K562 (cell line): ENCODE measurements at regions not wholly inside any gene's neighbourhood (a gene's known extent, or its start where the extent isn't known, plus 50 kb on each side); places are given as distances from the start of the nearest gene placed in this dataset.

Experiments
- ATAC-seq: fragments of 200-7000 bp; cut with Tn5 transposase; 3 replicates; pipeline ENCODE4 v1.9.1; 2020; ENCODE audit warnings: moderate library complexity
- BruUV-seq: library from RNA; stranded (reverse); fragments of 400-500 nt; replicated peaks from 2 replicates; lab custom pipeline; 2021; lab: Mats Ljungman, UMichigan
- CTCF ChIA-PET: fragments of 300-600 bp; formaldehyde crosslinking; extraction: SDS; loops from one replicate; lab custom pipeline; 2021; ENCODE audit warnings: low intra/inter-chr PET ratio; lab: Yijun Ruan, JAX
- POLR2A ChIA-PET: fragments of 300-600, 350-650 bp; sonication (Branson Sonifier 250); formaldehyde crosslinking; extraction: SDS; loops from one replicate; lab custom pipeline; 2021; ENCODE audit warnings: antibody characterized with exemption, inconsistent platforms; lab: Yijun Ruan, JAX
- DNase-seq, 4 experiments: peaks; one replicate each; pipeline versions ENCODE4 v3.0.0 to v3.0.0-alpha.2; 2011 to 2018; ENCODE audit warnings: low spot score in 3 of 4, mixed read lengths in 3 of 4; ENCODE audit errors: extremely low read depth in 1 of 4
- FAIRE-seq: peaks from 2 replicates; lab custom pipeline; 2011; peaks lifted over from hg19 to GRCh38; lab: Jason Lieb, UNC
- H2AFZ ChIP-seq: 2 replicates; pipeline ENCODE4 v1.6.0; 2011; ENCODE audit warnings: low read depth, low read length, control low read depth, inconsistent platforms
- H3K27ac ChIP-seq: fragments of 200-600 bp; 3 replicates; pipeline ENCODE4 v1.8.0; 2011; ENCODE audit warnings: low read depth, mild to moderate bottlenecking, control low read depth, inconsistent platforms, low read length, moderate library complexity, mixed read lengths; ENCODE audit errors: extremely low read depth
- H3K27me3 ChIP-seq, 2 experiments: fragments of 300-600 bp in 1 of 2; 2 replicates in 1 of 2; 3 replicates in 1 of 2; pipeline versions ENCODE4 v1.6.0 to v1.8.0; 2011; ENCODE audit warnings: inconsistent platforms in 2 of 2, low read length in 2 of 2, mild to moderate bottlenecking in 1 of 2, mixed read lengths in 1 of 2, moderate library complexity in 1 of 2; ENCODE audit not compliant: control insufficient read depth in 2 of 2, insufficient read depth in 2 of 2
- H3K36me3 ChIP-seq: fragments of 300-600 bp; 3 replicates; pipeline ENCODE4 v1.8.0; 2011; ENCODE audit warnings: mild to moderate bottlenecking, low read length, inconsistent platforms; ENCODE audit not compliant: control insufficient read depth, insufficient read depth
- H3K4me1 ChIP-seq, 2 experiments: fragments of 200-600 bp in 1 of 2; replicated peaks in 1 of 2; 2 replicates in 1 of 2; 3 replicates in 1 of 2; pipeline versions ENCODE4 v1.5.1 to v1.8.0; 2011; ENCODE audit warnings: inconsistent platforms in 2 of 2, low read length in 2 of 2, mild to moderate bottlenecking in 1 of 2, mixed read lengths in 1 of 2, moderate library complexity in 1 of 2; ENCODE audit not compliant: control insufficient read depth in 2 of 2, insufficient read depth in 2 of 2
- H3K4me2 ChIP-seq: 2 replicates; pipeline ENCODE4 v1.6.1; 2011; ENCODE audit warnings: low read length, control low read depth, inconsistent platforms, mixed read lengths; ENCODE audit not compliant: insufficient read depth
- H3K4me3 ChIP-seq: fragments of 200-600 bp; sonication (generic), shearing (Covaris generic); 2 replicates; pipeline ENCODE4 v1.5.1; 2016; ENCODE audit warnings: control low read depth, inconsistent platforms
- H3K79me2 ChIP-seq: fragments of 200-600 bp; 3 replicates; pipeline ENCODE4 v1.8.0; 2011; ENCODE audit warnings: low read length, inconsistent platforms; ENCODE audit not compliant: control insufficient read depth, insufficient read depth
- H3K9ac ChIP-seq, 2 experiments: 2 replicates each; pipeline versions ENCODE4 v1.6.0 to v1.6.1; 2011; ENCODE audit warnings: low read depth in 2 of 2, low read length in 2 of 2, control low read depth in 1 of 2, inconsistent platforms in 1 of 2, mild to moderate bottlenecking in 1 of 2, mixed read lengths in 1 of 2; ENCODE audit not compliant: insufficient read depth in 1 of 2
- H3K9me1 ChIP-seq: one replicate; pipeline ENCODE4 v1.6.0; 2011; ENCODE audit warnings: inconsistent platforms, mild to moderate bottlenecking, low read length, moderate library complexity; ENCODE audit not compliant: control insufficient read depth, insufficient read depth
- H3K9me3 ChIP-seq: replicated peaks from 2 replicates; pipeline ENCODE4 v1.5.1; 2011; ENCODE audit warnings: low read depth, low read length, inconsistent platforms; ENCODE audit not compliant: control insufficient read depth, insufficient read depth
- H4K20me1 ChIP-seq: replicated peaks from 2 replicates; pipeline ENCODE4 v1.6.1; 2011; ENCODE audit warnings: low read length, inconsistent platforms, mixed read lengths; ENCODE audit not compliant: control insufficient read depth, insufficient read depth
- ATF7 ChIP-seq: fragments of 450-650 bp; IDR thresholded peaks from 2 replicates; pipeline ENCODE4 v1.7.1; 2014; ENCODE audit warnings: mild to moderate bottlenecking, moderate library complexity
- CBX3 ChIP-seq, 2 experiments: IDR thresholded peaks; 1 replicate in 1 of 2; 2 replicates in 1 of 2; pipeline ENCODE4 v1.6.1; 2012; ENCODE audit warnings: inconsistent platforms in 2 of 2, low read length in 2 of 2, borderline replicate concordance in 1 of 2, control low read depth in 1 of 2
- FOXJ2 ChIP-seq: fragments of 200-800 bp; sonication (Bioruptor generic); IDR thresholded peaks from 2 replicates; pipeline ENCODE4 v1.6.1; 2016; ENCODE audit warnings: missing genetic modification characterization, missing compliant biosample characterization
- FOXK2 ChIP-seq, 2 experiments: fragments of 450-650 bp; IDR thresholded peaks in 1 of 2; conservative IDR thresholded peaks in 1 of 2; 2 replicates each; pipeline ENCODE4 v1.6.1; 2016; ENCODE audit warnings: low read depth in 2 of 2, mild to moderate bottlenecking in 1 of 2
- HOMEZ ChIP-seq: fragments of 250-450 bp; sonication (Bioruptor Pico); IDR thresholded peaks from 2 replicates; pipeline ENCODE4 v1.4.0; 2020; ENCODE audit warnings: mild to moderate bottlenecking, moderate library complexity
- KDM1A ChIP-seq, 2 experiments: fragments of 450-650 bp; IDR thresholded peaks; 2 replicates each; pipeline ENCODE4 v1.6.1; 2016; ENCODE audit warnings: mild to moderate bottlenecking in 2 of 2
- MECOM ChIP-seq: fragments of 250-450 bp; sonication (Bioruptor Pico); IDR thresholded peaks from 2 replicates; pipeline ENCODE4 v1.8.0; 2022; ENCODE audit warnings: inconsistent platforms
- MIER1 ChIP-seq: fragments of 450-650 bp; IDR thresholded peaks from 2 replicates; pipeline ENCODE4 v1.6.1; 2016; ENCODE audit warnings: antibody characterized with exemption, mild to moderate bottlenecking, low read depth
- MYC ChIP-seq, 2 experiments: fragments of 250-450 bp in 1 of 2; sonication (Bioruptor Pico) in 1 of 2; IDR thresholded peaks; 2 replicates each; pipeline versions ENCODE4 v1.5.1 to v1.6.1; 2012 to 2021; ENCODE audit warnings: low read depth in 2 of 2, borderline replicate concordance in 1 of 2, improper control_type of control experiment in 1 of 2, low read length in 1 of 2, mild to moderate bottlenecking in 1 of 2, moderate library complexity in 1 of 2
- NFRKB ChIP-seq: fragments of 450-650 bp; IDR thresholded peaks from 2 replicates; pipeline ENCODE4 v1.6.1; 2016; ENCODE audit warnings: low read depth
- NRF1 ChIP-seq, 2 experiments: fragments of 450-650 bp; IDR thresholded peaks in 1 of 2; conservative IDR thresholded peaks in 1 of 2; 2 replicates each; pipeline ENCODE4 v1.6.1; 2014; ENCODE audit warnings: mild to moderate bottlenecking in 2 of 2
- RNF219 ChIP-seq: fragments of 250-450 bp; sonication (Bioruptor Pico); IDR thresholded peaks from 2 replicates; pipeline ENCODE4 v1.5.0; 2022; ENCODE audit warnings: mild to moderate bottlenecking
- SNRNP70 ChIP-seq: fragments of 200-400 bp; formaldehyde crosslinking; optimal IDR thresholded peaks from 2 replicates; pipeline ENCODE3; 2017; ENCODE audit warnings: low read depth, low read length
- ZFP36 ChIP-seq: fragments of 150-350 bp; IDR thresholded peaks from 2 replicates; pipeline ENCODE4 v1.6.1; 2018; ENCODE audit warnings: low read length, low read depth; ENCODE audit not compliant: partially characterized antibody
- ZNF174 ChIP-seq: fragments of 250-450 bp; sonication (Bioruptor Pico); IDR thresholded peaks from 2 replicates; pipeline ENCODE4 v1.4.0; 2020; ENCODE audit warnings: mild to moderate bottlenecking
- ZNF445 ChIP-seq: fragments of 250-450 bp; sonication (Bioruptor Pico); IDR thresholded peaks from 2 replicates; pipeline ENCODE4 v1.4.0; 2020; ENCODE audit warnings: low read depth, mild to moderate bottlenecking, moderate library complexity
- WGBS: fragments of 100-300 bp; shearing (Covaris generic); methylation state at CpG from one replicate; pipeline ENCODE4 v1.1.6; 2016; ENCODE audit warnings: low coverage, mixed read lengths; ENCODE audit not compliant: insufficient coverage; ENCODE audit errors: missing lambda C conversion rate; 5-methylcytosine and 5-hydroxymethylcytosine counted together
- in situ Hi-C: fragments of 300-500 bp; cut with MboI; formaldehyde crosslinking; loops from 4 replicates; pipeline ENCODE4 v1.15.0; 2018; ENCODE audit warnings: inconsistent platforms, mixed read lengths
- intact Hi-C: fragments of 100-400 bp; cut with micrococcal nuclease; formaldehyde crosslinking; loops from 2 replicates; pipeline ENCODE4 v1.14.2; 2022
- TF ChIP-seq, protein P1 (sequence below): sonication (generic); formaldehyde crosslinking; IDR thresholded peaks from 2 replicates; pipeline ENCODE4 v1.8.0; 2022; ENCODE audit warnings: mild to moderate bottlenecking, low read depth, missing genetic modification reagents

GRCh38 chr12:90828621-90829020, 126.4 kb downstream of the CCER1 start:
- Histone ChIP-seq H3K4me3 (no peak overlapping the region), H3K9me3 (no peaks in the 10 kb centered on the region), H3K27me3 (no peaks in the 10 kb centered on the region), H4K20me1 (no peaks in the 10 kb centered on the region), H3K9me1 (no peaks in the 10 kb centered on the region), H3K4me1 (no peaks in the 10 kb centered on the region), H2AFZ (no peak overlapping the region), H3K4me2 (no peak overlapping the region), H3K9ac (no peak overlapping the region), H3K27ac (no peak overlapping the region), H3K36me3 (no peaks in the 10 kb centered on the region), H3K79me2 (no peaks in the 10 kb centered on the region)
- TF ChIP-seq MECOM (CRISPR knock-in tag), result no peak
- no peak for TF ChIP-seq HOMEZ (CRISPR knock-in tag)
- no peak for TF ChIP-seq NFRKB
- no peak for TF ChIP-seq RNF219 (CRISPR knock-in tag)
- TF ChIP-seq MYC (IDR thresholded peaks at IDR 0.05; ENCODE audit: low read depth, low read length), result no peak
- no peak for TF ChIP-seq MYC (CRISPR knock-in tag; IDR thresholded peaks at IDR 0.05; ENCODE audit: borderline replicate concordance, low read depth)
- no peak for TF ChIP-seq CBX3 (IDR thresholded peaks at IDR 0.05; ENCODE audit: borderline replicate concordance in 1 of 2, low read length in 2 of 2)
- no peak for TF ChIP-seq SNRNP70
- no peak for TF ChIP-seq ATF7
- TF ChIP-seq KDM1A (IDR thresholded peaks at IDR 0.05), result no peak
- TF ChIP-seq ZNF445 (CRISPR knock-in tag), result no peak
- TF ChIP-seq NRF1 (conservative IDR thresholded peaks at IDR 0.05 in 1 of 2, IDR thresholded peaks at IDR 0.05 in 1 of 2), result no peak
- TF ChIP-seq ZFP36, result no peak
- TF ChIP-seq, protein P1, sequence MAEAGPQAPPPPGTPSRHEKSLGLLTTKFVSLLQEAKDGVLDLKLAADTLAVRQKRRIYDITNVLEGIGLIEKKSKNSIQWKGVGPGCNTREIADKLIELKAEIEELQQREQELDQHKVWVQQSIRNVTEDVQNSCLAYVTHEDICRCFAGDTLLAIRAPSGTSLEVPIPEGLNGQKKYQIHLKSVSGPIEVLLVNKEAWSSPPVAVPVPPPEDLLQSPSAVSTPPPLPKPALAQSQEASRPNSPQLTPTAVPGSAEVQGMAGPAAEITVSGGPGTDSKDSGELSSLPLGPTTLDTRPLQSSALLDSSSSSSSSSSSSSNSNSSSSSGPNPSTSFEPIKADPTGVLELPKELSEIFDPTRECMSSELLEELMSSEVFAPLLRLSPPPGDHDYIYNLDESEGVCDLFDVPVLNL, result no peak
- TF ChIP-seq ZNF174 (CRISPR knock-in tag), result no peak
- TF ChIP-seq MIER1, result no peak
- TF ChIP-seq FOXJ2 (tag), result no peak
- no peak for TF ChIP-seq FOXK2 (conservative IDR thresholded peaks at IDR 0.05 in 1 of 2, IDR thresholded peaks at IDR 0.05 in 1 of 2; ENCODE audit: low read depth in 2 of 2)
- DNase-seq, result no peak
- POLR2A ChIA-PET, result no interaction called here
- CTCF ChIA-PET, result no interaction called here
- in situ Hi-C loops (loop anchor here (25.0 kb wide), 1 partner anchor 1291 kb away; the partner anchor contains the start of gene POC1B), intact Hi-C loops (no loop called here)
- no TSS peak for BruUV-seq
- no peak for FAIRE-seq
- 0% methylated on average over 2 of the region's 2 CpGs for WGBS
- no peak for ATAC-seq
